CD14-positive monocyte (primary cell): ENCODE measurements at regions not wholly inside any gene's neighbourhood (a gene's known extent, or its start where the extent isn't known, plus 50 kb on each side); places are given as distances from the start of the nearest gene placed in this dataset.

Experiments used
- DNase-seq, 3 donors: peaks; one replicate each; pipeline ENCODE4 v3.0.0-alpha.2; 2011 to 2022
- H2AFZ ChIP-seq: 2 replicates; pipeline ENCODE4 v1.6.0; 2012; ENCODE audit warnings: mild to moderate bottlenecking, low read depth, low read length, inconsistent platforms; ENCODE audit not compliant: insufficient read depth, poor library complexity, severe bottlenecking
- H3K27ac ChIP-seq, 2 donors: 1 replicate in 1 of 2; 2 replicates in 1 of 2; pipeline ENCODE4 v1.5.1; 2012 to 2013; ENCODE audit warnings: low read length in 2 of 2, control low read depth in 1 of 2, inconsistent platforms in 1 of 2, low read depth in 1 of 2, mild to moderate bottlenecking in 1 of 2
- H3K27me3 ChIP-seq, 2 donors: one replicate each; pipeline versions ENCODE4 v1.6.0 to v1.6.1; 2011 to 2013; ENCODE audit warnings: low read length in 2 of 2; ENCODE audit not compliant: control insufficient read depth in 2 of 2, insufficient read depth in 2 of 2
- H3K36me3 ChIP-seq, 2 donors: replicated peaks in 1 of 2; 1 replicate in 1 of 2; 2 replicates in 1 of 2; pipeline versions ENCODE4 v1.5.1 to v1.6.1; 2012 to 2013; ENCODE audit warnings: low read length in 2 of 2, control low read depth in 1 of 2, inconsistent platforms in 1 of 2, mild to moderate bottlenecking in 1 of 2; ENCODE audit not compliant: insufficient read depth in 2 of 2, control insufficient read depth in 1 of 2
- H3K4me1 ChIP-seq, 2 donors: 1 replicate in 1 of 2; 2 replicates in 1 of 2; pipeline versions ENCODE4 v1.5.1 to v1.6.1; 2012 to 2013; ENCODE audit warnings: low read length in 2 of 2, control low read depth in 1 of 2, inconsistent platforms in 1 of 2, mild to moderate bottlenecking in 1 of 2, moderate library complexity in 1 of 2; ENCODE audit not compliant: insufficient read depth in 2 of 2, control insufficient read depth in 1 of 2
- H3K4me2 ChIP-seq: replicated peaks from 2 replicates; pipeline ENCODE3; 2012; ENCODE audit warnings: low read length, moderate library complexity, mild to moderate bottlenecking; ENCODE audit not compliant: poor library complexity, severe bottlenecking; ENCODE audit errors: extremely low read depth
- H3K4me3 ChIP-seq, 3 experiments: fragments of 200-600 bp in 1 of 3; sonication (generic) in 1 of 3; replicated peaks in 1 of 3; 1 replicate in 2 of 3; 2 replicates in 1 of 3; pipeline ENCODE4 v1.5.1; 2011 to 2013; ENCODE audit warnings: low read length in 3 of 3, mild to moderate bottlenecking in 3 of 3, control low read depth in 2 of 3, low read depth in 2 of 3, inconsistent platforms in 1 of 3, moderate library complexity in 1 of 3
- H3K79me2 ChIP-seq: 2 replicates; pipeline ENCODE4 v1.6.0; 2012; ENCODE audit warnings: mild to moderate bottlenecking, control low read depth, inconsistent platforms, low read length, moderate library complexity; ENCODE audit not compliant: insufficient read depth
- H3K9ac ChIP-seq: 2 replicates; pipeline ENCODE4 v1.6.0; 2017; ENCODE audit warnings: low read length, mild to moderate bottlenecking; ENCODE audit not compliant: insufficient read depth, poor library complexity, severe bottlenecking
- H3K9me3 ChIP-seq, 2 donors: replicated peaks in 1 of 2; 1 replicate in 1 of 2; 2 replicates in 1 of 2; pipeline versions ENCODE4 v1.5.1 to v1.6.1; 2012 to 2013; ENCODE audit warnings: low read length in 2 of 2, control low read depth in 1 of 2; ENCODE audit not compliant: control insufficient read depth in 1 of 2, insufficient read depth in 1 of 2
- H4K20me1 ChIP-seq: 2 replicates; pipeline ENCODE4 v1.6.0; 2012; ENCODE audit warnings: mild to moderate bottlenecking, low read length, control low read depth, moderate library complexity; ENCODE audit not compliant: insufficient read depth
- H3K27ac Mint-ChIP-seq, 7 donors: one replicate each; pipeline ENCODE4 v1.8.0; 2020; ENCODE audit warnings: mild to moderate bottlenecking in 7 of 7, mixed read lengths in 7 of 7, moderate library complexity in 6 of 7, inconsistent platforms in 2 of 7
- H3K27me3 Mint-ChIP-seq, 3 donors: one replicate each; pipeline ENCODE4 v1.8.0; 2021 to 2022; ENCODE audit warnings: low read depth in 3 of 3, mild to moderate bottlenecking in 3 of 3, mixed read lengths in 3 of 3, moderate library complexity in 3 of 3, inconsistent platforms in 1 of 3
- H3K36me3 Mint-ChIP-seq, 2 donors: one replicate each; pipeline ENCODE4 v1.8.0; 2020; ENCODE audit warnings: mixed read lengths in 2 of 2, inconsistent platforms in 1 of 2, mild to moderate bottlenecking in 1 of 2
- H3K4me1 Mint-ChIP-seq: one replicate; pipeline ENCODE4 v1.8.0; 2020; ENCODE audit warnings: mild to moderate bottlenecking, mixed read lengths
- H3K4me3 Mint-ChIP-seq, 2 donors: one replicate each; pipeline ENCODE4 v1.8.0; 2020; ENCODE audit warnings: mild to moderate bottlenecking in 2 of 2, mixed read lengths in 2 of 2, moderate library complexity in 1 of 2
- H3K9me3 Mint-ChIP-seq, 7 donors: one replicate each; pipeline ENCODE4 v1.8.0; 2020 to 2022; ENCODE audit warnings: mixed read lengths in 7 of 7, mild to moderate bottlenecking in 6 of 7, moderate library complexity in 6 of 7, inconsistent platforms in 2 of 7
- CTCF ChIP-seq: fragments of 200-600 bp; IDR thresholded peaks from one replicate; pipeline ENCODE4 v1.8.0; 2022; ENCODE audit warnings: antibody characterized with exemption, mild to moderate bottlenecking
- WGBS: methylation state at CpG from one replicate; pipeline ENCODE4 v1.1.5; 2013; ENCODE audit warnings: missing lambda C conversion rate; ENCODE audit not compliant: insufficient coverage; 5-methylcytosine and 5-hydroxymethylcytosine counted together
- intact Hi-C, 2 donors: fragments of 100-400 bp; cut with micrococcal nuclease; formaldehyde crosslinking; loops; one replicate each; pipeline versions ENCODE4 v1.15.0 to v1.15.1; 2023

- H3K27me3 ChIP-seq = no peaks in the 10 kb centered on the region
- Mint-ChIP-seq H3K36me3 (no peaks in the 10 kb centered on the region), H3K4me3 (no peak overlapping the region), H3K4me1 (peaks cover 4% of the 10 kb centered on the region), H3K27ac (no peak overlapping the region), H3K27me3 (peaks cover 0 to 4% (median 2%) of the 10 kb centered on the region in 3 donors), H3K9me3 (no peaks in the 10 kb centered on the region)
- H3K4me1 ChIP-seq = no peaks in the 10 kb centered on the region
- no peak for DNase-seq
- H3K4me2 ChIP-seq = no peak overlapping the region
- intact Hi-C loops = no loop called here
- H2AFZ ChIP-seq = peak overlapping the region; percentile 0
- no peak overlapping the region for H3K9ac ChIP-seq
- no peaks in the 10 kb centered on the region for H3K9me3 ChIP-seq
- no peak overlapping the region for H3K4me3 ChIP-seq
- no peak for TF ChIP-seq CTCF
- H4K20me1 ChIP-seq = no peaks in the 10 kb centered on the region
- no peaks in the 10 kb centered on the region for H3K36me3 ChIP-seq
- H3K27ac ChIP-seq = no peak overlapping the region
- no peaks in the 10 kb centered on the region for H3K79me2 ChIP-seq
These were observed 298.2 kb upstream of the MARCKS start for GRCh38 chr6:113558966-113559365.

GRCh38 chr6:113560376-113560775, 296.8 kb upstream of the MARCKS start:
- intact Hi-C loops = no loop called here

More at GRCh38 chr6:113560376-113560775, 296.8 kb upstream of the MARCKS start:
- Histone ChIP-seq H3K9ac (no peak overlapping the region), H3K27ac (no peak overlapping the region), H3K36me3 (no peaks in the 10 kb centered on the region), H3K4me2 (no peak overlapping the region), H3K4me1 (peaks cover 6 to 10% of the 10 kb centered on the region in 2 donors), H3K27me3 (no peaks in the 10 kb centered on the region), H2AFZ (no peak overlapping the region), H3K4me3 (no peak overlapping the region), H3K79me2 (no peaks in the 10 kb centered on the region), H3K9me3 (no peaks in the 10 kb centered on the region), H4K20me1 (no peaks in the 10 kb centered on the region)
- no peak for TF ChIP-seq CTCF
- Mint-ChIP-seq H3K4me3 (no peak overlapping the region), H3K36me3 (no peaks in the 10 kb centered on the region), H3K27me3 (peaks cover 0 to 4% (median 4%) of the 10 kb centered on the region in 3 donors), H3K4me1 (peaks cover 14% of the 10 kb centered on the region), H3K9me3 (no peaks in the 10 kb centered on the region), H3K27ac (no peak overlapping the region)
- no peak for DNase-seq
- WGBS = no CpG with 5 or more reads among the region's 1 CpG
